ENCODE measurements at regions not wholly inside any gene's neighbourhood (a gene's known extent, or its start where the extent isn't known, plus 50 kb on each side); places are given as distances from the start of the nearest gene placed in this dataset.

DNA sequence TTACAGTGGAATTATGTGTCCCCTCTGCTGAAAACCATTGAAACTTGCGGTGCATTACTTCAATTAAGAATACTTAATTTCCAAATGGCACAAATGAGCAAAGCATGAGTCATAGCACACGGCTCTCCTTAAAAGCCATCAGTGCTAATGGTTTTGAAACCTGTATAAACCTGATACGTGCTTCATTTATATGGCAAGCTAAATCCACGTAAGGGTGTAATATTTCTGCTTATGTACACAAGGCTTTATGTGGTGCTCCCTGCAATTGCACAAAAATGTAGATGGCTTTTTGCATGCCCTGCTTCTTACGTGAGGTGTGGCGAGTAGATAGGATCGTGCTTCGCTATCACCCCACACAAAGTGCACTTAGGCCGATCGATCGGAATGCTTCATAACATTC, 840.9 kb downstream of the GALR1 start:
- TF ChIP-seq, protein P1, sequence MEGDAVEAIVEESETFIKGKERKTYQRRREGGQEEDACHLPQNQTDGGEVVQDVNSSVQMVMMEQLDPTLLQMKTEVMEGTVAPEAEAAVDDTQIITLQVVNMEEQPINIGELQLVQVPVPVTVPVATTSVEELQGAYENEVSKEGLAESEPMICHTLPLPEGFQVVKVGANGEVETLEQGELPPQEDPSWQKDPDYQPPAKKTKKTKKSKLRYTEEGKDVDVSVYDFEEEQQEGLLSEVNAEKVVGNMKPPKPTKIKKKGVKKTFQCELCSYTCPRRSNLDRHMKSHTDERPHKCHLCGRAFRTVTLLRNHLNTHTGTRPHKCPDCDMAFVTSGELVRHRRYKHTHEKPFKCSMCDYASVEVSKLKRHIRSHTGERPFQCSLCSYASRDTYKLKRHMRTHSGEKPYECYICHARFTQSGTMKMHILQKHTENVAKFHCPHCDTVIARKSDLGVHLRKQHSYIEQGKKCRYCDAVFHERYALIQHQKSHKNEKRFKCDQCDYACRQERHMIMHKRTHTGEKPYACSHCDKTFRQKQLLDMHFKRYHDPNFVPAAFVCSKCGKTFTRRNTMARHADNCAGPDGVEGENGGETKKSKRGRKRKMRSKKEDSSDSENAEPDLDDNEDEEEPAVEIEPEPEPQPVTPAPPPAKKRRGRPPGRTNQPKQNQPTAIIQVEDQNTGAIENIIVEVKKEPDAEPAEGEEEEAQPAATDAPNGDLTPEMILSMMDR (IDR thresholded peaks at IDR 0.05; ENCODE audit: low read depth, low read length) = no peak
- no peak overlapping the region for H3K4me3 ChIP-seq (ENCODE audit: low read depth, low read length)

DNA sequence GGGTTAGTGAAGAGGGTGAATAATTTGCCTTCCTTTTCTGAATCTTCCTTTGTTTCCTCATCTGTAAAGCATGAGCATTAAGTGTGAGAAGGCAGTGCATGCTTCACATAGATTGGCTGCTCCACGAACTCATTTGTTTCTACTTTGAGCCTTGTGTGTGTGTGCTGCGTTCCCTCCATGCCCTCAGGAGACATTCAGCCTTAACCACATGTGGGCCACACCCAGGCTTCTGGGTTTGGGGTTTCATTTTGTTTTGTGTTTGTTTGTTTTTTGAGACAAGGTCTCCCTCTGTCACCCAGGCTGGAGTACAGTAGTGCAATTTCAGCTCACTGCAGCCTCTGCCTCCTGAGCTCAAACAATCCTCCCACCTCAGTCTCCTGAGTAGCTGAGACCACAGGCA, 843.3 kb downstream of the GALR1 start:
- TF ChIP-seq, protein P1 (IDR thresholded peaks at IDR 0.05; ENCODE audit: low read depth, low read length) = no peak
- no peak overlapping the region for H3K4me3 ChIP-seq (ENCODE audit: low read depth, low read length)

DNA sequence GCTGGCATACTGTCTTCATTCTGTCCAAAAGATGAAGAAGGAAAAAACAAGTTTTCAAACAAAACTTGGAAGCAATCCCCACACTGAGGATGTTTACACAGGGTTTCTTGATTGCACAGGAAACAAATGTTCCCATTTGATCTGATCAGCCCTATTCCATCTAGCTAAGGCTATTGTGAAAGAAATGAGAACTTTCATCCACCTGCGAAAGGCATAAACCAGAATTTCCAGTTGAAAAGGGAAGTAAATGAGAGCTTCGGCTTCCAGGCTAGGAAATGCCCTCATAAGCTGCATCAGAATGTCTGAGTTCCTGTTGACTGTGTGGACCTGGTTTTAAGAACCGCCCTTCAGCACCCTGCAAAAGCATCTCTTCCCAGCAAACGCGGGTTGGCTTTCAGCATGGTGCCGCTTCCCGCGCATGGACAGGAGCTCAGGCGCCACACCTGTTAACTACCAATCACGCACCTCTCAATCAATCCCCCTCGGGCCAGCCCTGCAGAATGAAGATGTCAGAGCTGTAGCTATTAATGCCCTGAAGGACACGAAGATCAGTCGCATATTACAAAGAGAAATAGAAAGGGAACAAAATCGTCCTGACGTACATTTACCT, 850.4 kb downstream of the GALR1 start:
- TF ChIP-seq, protein P1 (IDR thresholded peaks at IDR 0.05; ENCODE audit: low read depth, low read length) = no peak
- H3K4me3 ChIP-seq (ENCODE audit: low read depth, low read length) = no peak overlapping the region

DNA sequence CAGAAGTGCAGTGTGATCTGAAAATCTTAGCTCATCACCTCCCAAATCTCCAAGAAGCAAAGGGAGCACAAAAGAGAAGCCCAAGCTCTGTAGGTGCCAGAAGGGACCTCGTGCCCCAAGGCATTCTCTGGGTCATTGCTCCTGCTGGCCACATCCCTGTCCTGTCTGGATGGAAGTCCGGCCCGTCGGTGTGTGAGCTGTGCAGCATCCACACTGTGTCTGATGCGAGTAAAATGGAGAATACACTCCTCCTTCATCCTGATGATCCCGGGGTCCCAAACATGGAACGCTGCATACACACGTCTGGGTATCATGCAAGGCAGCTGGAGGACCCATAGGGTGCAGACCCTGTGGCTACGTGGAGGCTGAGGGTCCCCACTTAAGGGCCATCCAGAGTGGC, 851.4 kb downstream of the GALR1 start:
- TF ChIP-seq, protein P1 (IDR thresholded peaks at IDR 0.05; ENCODE audit: low read depth, low read length) = no peak
- H3K4me3 ChIP-seq (ENCODE audit: low read depth, low read length) = no peak overlapping the region

DNA sequence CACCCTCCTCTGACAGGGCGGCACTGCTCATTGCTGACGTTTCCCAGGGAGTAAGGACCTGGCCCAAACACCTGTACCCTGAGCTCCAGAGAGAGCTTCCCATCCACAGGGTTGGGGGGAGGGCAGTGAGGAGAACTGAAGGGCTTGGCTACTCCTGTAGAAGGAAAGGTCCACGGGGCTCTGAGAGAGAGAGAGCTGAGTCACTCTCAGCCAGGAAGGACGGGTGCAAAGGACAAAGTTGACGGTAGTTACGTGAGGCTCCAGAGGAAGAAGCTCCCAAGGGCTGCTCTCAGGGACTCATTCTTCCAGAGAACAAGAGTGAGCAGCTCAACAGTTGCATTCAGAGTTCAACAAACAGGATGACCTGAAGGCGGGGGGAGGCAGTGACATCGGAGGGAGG, 852.5 kb downstream of the GALR1 start:
- TF ChIP-seq, protein P1 (IDR thresholded peaks at IDR 0.05; ENCODE audit: low read depth, low read length) = no peak
- no peak overlapping the region for H3K4me3 ChIP-seq (ENCODE audit: low read depth, low read length)

DNA sequence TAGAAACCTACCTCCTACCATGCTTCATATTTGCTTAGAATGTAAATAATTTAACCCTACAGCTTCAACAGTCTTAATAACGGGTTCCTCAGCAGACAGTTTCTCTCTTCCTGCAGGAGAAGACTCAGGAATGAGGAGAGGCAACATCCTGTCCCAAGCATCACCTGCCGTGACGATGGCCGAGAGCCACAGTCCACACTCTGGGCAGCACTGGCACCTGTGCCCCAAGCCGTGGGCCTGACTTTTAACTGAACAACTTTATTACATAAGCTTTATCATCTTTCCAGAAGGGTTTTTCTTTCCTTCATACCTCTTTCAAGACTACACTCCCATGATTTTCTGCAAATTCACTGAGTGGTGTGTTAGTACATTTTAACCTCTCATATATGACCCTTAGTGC, 856.0 kb downstream of the GALR1 start:
- H3K4me3 ChIP-seq (ENCODE audit: low read depth, low read length) = no peak overlapping the region
- TF ChIP-seq, protein P1 (IDR thresholded peaks at IDR 0.05; ENCODE audit: low read depth, low read length) = no peak

DNA sequence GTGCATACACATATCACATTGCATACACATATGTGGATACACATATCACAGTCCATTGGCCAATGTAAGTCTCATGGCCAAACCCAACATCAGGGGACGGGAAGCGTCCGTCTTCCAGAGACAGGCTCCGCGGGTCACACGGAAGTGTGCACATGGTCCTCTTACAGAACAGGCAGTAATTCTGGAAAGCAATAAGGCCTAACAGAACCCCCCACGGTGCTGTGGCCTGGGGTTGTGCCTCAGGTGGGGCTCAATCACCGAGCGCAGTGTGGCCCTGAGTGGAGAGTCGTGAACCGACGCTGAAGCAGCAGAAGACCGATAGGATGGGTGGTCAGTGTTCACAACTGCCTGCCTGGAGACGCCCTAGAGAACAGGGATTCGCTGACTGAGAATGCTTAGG, 857.3 kb downstream of the GALR1 start:
- TF ChIP-seq, protein P1 (IDR thresholded peaks at IDR 0.05; ENCODE audit: low read depth, low read length) = no peak
- H3K4me3 ChIP-seq (ENCODE audit: low read depth, low read length) = no peak overlapping the region
